ENCODE measurements at regions not wholly inside any gene's neighbourhood (a gene's known extent, or its start where the extent isn't known, plus 50 kb on each side); places are given as distances from the start of the nearest gene placed in this dataset.
"Not testable (repeated sequence)": the region's sequence is repeated elsewhere in the genome, so short reads cannot be mapped to it uniquely, and the experiment has no call there.

GRCh38 chr2:114018464-114018863, 128.6 kb downstream of the ACTR3 start:
- not testable (repeated sequence) for FAIRE-seq

GRCh38 chr2:114020668-114021067, 130.8 kb downstream of the ACTR3 start:
- no peak for FAIRE-seq

- FAIRE-seq = peak; percentile 91
These were observed 132.6 kb downstream of the ACTR3 start for GRCh38 chr2:114022360-114023085.

- FAIRE-seq = no peak
These were observed 134.4 kb downstream of the ACTR3 start for GRCh38 chr2:114024326-114024725.

GRCh38 chr2:114025030-114025429, 135.1 kb downstream of the ACTR3 start:
- no peak for FAIRE-seq

- FAIRE-seq = no peak
These were observed 137.5 kb downstream of the ACTR3 start for GRCh38 chr2:114027437-114027836.

- FAIRE-seq = no peak
These were observed 142.0 kb downstream of the ACTR3 start for GRCh38 chr2:114031605-114032505.

GRCh38 chr2:114032705-114033104, 142.8 kb downstream of the ACTR3 start:
- no peak for FAIRE-seq

GRCh38 chr2:114034742-114035141, 144.9 kb downstream of the ACTR3 start:
- no peak for FAIRE-seq

- no peak for FAIRE-seq
These were observed 148.8 kb downstream of the ACTR3 start for GRCh38 chr2:114038710-114039109.

GRCh38 chr2:114039677-114040076, 149.8 kb downstream of the ACTR3 start:
- FAIRE-seq = no peak

- FAIRE-seq = no peak
These were observed 150.9 kb downstream of the ACTR3 start for GRCh38 chr2:114040826-114041225.

GRCh38 chr2:114044985-114045384, 155.1 kb downstream of the ACTR3 start:
- no peak for FAIRE-seq

GRCh38 chr2:114046373-114046772, 156.5 kb downstream of the ACTR3 start:
- no peak for FAIRE-seq

GRCh38 chr2:114046866-114047435, 157.1 kb downstream of the ACTR3 start:
- no peak for FAIRE-seq

GRCh38 chr2:114049280-114049679, 159.4 kb downstream of the ACTR3 start:
- no peak for FAIRE-seq

GRCh38 chr2:114049826-114050225, 159.9 kb downstream of the ACTR3 start:
- no peak for FAIRE-seq

GRCh38 chr2:114056294-114057143, 166.6 kb downstream of the ACTR3 start:
- FAIRE-seq = no peak

GRCh38 chr2:114057638-114058037, 167.7 kb downstream of the ACTR3 start:
- no peak for FAIRE-seq

GRCh38 chr2:114061566-114062098, 171.7 kb downstream of the ACTR3 start:
- FAIRE-seq = no peak

- FAIRE-seq = no peak
These were observed 173.5 kb downstream of the ACTR3 start for GRCh38 chr2:114063346-114063745.

- FAIRE-seq = no peak
These were observed 175.8 kb downstream of the ACTR3 start for GRCh38 chr2:114065731-114066130.

All from islet of Langerhans (tissue), 1 donor.